ENCODE measurements at regions not wholly inside any gene's neighbourhood (a gene's known extent, or its start where the extent isn't known, plus 50 kb on each side); places are given as distances from the start of the nearest gene placed in this dataset.
"Not testable (repeated sequence)": the region's sequence is repeated elsewhere in the genome, so short reads cannot be mapped to it uniquely, and the experiment has no call there.

- no peak for DNase-seq
Observed at GRCh38 chr9:25913806-25914205, 235.6 kb upstream of the TUSC1 start.

DNA sequence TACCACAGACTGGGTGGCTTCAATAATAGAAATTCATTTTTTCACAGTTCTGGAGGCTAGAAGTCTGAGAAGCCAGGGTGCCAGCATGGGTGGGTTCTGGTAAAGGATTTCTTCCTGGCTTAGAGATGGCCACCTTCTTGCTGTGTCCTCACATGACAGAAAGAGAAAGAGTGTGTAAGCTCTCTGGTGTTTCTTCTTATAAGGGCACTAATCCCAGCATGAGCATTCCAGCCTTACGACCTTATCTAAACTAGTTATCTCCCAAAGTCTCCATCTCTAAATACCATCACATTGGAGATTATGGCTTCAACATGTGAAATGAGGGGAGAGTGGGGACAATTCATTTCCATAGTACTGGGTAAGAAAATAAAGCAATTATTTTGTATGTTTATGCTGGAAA is 226.5 kb upstream of the TUSC1 start:
- no peak for DNase-seq

DNA sequence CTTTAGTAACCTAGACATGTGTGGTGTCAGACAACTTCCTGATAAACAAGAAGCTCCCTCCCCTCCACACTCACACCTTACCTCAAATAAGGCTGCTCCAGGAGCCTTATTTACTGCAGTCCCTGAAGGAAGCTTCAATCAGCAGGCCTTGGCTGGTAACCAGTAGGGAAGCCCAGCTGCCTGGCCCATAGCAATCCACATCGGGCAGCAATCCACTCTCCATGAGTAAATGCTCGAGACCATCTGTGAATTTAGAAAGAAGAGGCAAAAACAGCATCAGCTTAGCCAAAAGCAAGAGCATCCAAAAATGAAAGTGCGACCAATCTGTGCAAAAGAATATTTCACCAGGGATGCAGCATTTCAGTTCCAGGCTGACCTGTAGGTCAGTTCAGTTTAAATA is 213.3 kb upstream of the TUSC1 start:
- DNase-seq: no peak

DNA sequence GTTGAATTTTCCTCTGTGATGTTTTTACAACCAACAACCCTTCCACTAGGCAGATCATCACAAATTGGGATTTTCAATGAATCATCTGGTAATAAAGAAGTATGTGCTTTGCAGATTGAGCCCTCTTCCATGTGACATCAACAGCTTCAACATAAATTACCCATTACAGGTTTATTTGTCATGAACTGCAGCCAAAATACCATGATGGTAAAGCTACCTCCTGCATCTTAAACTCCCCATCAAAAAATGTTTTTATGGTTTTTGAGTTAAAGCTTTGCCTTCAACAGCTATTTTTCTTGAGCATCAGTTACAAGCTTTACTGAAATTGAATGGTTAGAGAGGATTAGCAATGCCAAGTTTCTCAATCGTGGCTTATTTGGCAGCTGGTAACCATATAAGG is 211.4 kb upstream of the TUSC1 start:
- DNase-seq: no peak

- no peak for DNase-seq
Observed at GRCh38 chr9:25876248-25876647, 198.0 kb upstream of the TUSC1 start.

GRCh38 chr9:25864509-25864908 is 186.3 kb upstream of the TUSC1 start:
- no peak for DNase-seq

- DNase-seq: no peak
Observed at GRCh38 chr9:25861421-25861820, 183.2 kb upstream of the TUSC1 start.

- DNase-seq: no peak
Observed at GRCh38 chr9:25857147-25857546, 178.9 kb upstream of the TUSC1 start.

DNA sequence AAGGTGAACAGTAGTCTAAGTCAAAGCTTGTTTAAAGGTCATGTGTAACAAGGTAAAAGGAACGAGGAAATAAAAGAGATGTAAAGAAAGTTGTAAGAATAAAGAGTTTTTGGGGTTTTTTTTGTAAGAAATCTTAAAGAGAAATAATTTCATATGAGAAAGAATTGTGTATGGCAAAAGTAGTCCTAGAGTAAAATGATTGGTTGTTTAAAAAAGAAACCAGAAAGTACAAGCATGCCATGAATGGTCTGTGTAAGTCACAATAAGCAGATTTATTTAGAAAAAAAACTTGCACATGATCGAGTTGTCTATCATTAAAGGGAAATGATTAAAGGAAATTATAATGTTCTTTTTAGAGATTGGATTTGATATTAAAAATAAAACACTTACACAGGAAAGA is 172.6 kb upstream of the TUSC1 start:
- DNase-seq: no peak

GRCh38 chr9:25845867-25846266 is 167.6 kb upstream of the TUSC1 start:
- DNase-seq: no peak

DNA sequence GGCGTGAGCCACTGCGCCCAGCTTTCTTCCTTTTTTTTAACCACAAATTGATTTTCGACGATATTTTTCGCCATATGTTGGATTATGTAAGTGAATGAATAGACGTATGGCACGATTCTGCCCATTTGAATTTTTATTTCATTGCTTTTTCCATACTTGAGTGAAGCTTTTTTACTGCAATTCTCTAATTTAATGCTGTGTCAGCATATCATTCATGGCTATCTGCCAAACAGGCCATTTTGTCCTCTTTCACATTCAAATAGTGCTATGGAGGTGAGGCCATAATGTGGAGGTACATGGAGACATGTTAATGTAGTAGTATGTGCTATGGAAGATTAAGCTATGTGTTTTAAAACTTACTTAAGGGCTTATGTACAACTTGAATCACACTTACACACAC is 152.1 kb upstream of the TUSC1 start:
- no peak for DNase-seq

DNA sequence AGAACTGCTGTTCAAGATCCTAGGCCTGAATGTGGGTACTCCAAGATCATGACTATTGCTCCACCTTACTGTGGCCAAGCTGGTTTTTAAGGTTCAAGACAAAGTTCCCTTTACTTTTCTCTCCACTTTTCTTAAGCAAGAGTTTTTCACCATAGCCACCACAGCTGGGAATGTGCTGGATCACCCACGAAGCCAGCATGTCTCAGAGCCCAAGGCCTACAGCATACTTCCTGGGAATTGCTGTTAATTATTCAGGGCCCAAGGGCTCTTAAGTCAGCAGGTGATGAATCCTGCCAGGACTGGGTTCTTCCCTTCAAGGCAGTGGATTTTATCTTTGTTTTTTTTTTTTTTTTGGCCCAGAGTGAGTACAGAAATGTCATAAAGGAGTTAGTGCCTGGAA is 149.4 kb upstream of the TUSC1 start:
- no peak for DNase-seq

GRCh38 chr9:25816439-25816838 is 138.2 kb upstream of the TUSC1 start:
- DNase-seq: no peak

DNA sequence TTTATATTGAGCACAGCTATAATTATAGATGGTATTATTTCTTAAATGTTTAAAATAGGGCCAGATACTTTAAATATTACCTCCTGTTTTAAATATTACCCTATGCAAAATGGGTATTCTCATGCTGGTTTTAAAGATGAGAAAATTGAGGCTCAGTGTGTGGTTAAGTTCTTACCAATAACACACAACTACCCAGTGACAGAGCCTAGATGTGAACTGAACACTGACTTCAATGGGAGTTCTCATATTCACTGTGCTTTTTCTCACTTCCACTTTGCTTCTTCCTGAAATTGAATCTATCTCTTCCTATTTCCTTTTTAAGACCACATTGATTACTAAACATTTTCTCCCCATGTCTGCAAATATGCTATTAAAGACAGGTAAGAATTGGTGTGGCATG is 135.8 kb upstream of the TUSC1 start:
- no peak for DNase-seq

DNA sequence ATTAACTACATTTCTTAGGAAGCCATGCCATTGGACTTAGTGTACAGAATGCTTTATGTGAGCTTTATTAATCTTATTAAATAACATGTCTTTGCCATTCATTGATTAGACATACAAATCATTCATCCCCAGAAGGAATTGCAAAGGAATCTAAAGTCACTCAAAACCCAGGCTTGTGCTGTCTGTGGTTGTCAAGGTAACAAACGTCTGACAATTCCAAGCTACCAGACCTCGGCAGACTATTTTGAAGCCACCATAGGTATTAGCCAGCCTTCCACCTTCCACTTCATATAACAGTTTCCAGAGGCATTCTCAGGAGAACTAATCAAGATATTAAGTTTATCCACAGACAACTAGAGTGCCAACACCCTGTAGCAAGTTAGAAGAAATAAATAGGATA is 135.2 kb upstream of the TUSC1 start:
- no peak for DNase-seq

- DNase-seq: no peak
Observed at GRCh38 chr9:25808554-25808953, 130.3 kb upstream of the TUSC1 start.

DNA sequence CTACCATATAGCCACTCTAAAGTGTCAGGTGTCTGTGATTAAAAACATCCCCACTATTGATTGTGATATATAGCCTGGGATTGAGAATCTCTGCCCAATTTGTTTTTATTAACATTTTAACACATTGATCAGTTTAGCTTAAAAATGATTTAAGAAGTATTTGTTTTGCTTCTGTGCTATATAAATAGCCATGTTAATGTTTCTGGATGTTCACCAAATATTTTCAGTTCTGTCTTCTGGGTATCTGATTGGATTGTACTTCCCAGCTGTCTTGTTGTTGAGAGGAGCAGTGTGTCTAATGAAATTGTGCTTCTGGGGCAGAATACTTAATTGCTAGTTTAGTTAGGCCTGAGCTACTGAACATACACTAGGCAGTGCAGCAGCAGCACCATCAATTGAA is 126.6 kb upstream of the TUSC1 start:
- DNase-seq: peak; percentile 21

GRCh38 chr9:25801989-25802388 is 123.7 kb upstream of the TUSC1 start:
- DNase-seq: not testable (repeated sequence)

- no peak for DNase-seq
Observed at GRCh38 chr9:25773805-25774204, 95.6 kb upstream of the TUSC1 start.

- no peak for DNase-seq
Observed at GRCh38 chr9:25755951-25756350, 77.7 kb upstream of the TUSC1 start.

DNA sequence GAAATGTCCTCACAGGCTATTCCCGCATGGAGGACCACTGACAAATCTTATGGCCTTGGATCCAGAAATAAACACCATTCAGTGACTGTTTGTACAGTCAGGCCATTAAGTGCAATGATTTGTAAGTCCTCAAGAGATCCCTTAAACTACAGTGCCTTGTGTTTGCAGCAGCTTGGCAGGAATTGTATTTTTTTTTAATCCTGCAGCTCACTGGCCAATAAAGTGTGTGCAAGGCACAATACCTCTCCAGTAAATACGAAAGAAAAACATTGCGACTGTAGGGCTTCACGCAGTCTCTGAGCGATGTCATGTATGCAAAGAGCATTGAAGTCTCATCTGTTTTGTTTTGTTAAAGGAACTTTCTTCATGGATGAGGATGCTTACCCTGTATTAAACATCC is 74.2 kb upstream of the TUSC1 start:
- peak; percentile 14 for DNase-seq

DNA sequence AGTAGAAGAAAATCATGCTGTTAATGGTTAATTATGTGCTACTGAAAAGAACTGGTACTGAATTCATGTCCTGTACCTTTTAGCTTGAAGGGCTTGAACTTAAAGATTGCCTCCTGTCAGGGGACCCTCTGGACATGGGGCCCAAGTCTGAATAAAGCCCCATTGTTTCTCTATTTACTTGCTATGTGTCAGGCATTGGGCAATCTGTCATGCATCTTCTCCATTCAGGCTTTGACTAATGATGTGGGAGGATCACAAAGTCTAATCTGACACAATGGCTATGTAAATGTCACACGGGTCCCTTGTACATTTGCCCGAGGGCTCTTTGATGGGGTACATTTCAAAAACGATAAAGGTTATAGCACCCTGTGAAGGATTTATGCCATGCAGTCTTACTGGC is 64.0 kb upstream of the TUSC1 start:
- DNase-seq: no peak

DNA sequence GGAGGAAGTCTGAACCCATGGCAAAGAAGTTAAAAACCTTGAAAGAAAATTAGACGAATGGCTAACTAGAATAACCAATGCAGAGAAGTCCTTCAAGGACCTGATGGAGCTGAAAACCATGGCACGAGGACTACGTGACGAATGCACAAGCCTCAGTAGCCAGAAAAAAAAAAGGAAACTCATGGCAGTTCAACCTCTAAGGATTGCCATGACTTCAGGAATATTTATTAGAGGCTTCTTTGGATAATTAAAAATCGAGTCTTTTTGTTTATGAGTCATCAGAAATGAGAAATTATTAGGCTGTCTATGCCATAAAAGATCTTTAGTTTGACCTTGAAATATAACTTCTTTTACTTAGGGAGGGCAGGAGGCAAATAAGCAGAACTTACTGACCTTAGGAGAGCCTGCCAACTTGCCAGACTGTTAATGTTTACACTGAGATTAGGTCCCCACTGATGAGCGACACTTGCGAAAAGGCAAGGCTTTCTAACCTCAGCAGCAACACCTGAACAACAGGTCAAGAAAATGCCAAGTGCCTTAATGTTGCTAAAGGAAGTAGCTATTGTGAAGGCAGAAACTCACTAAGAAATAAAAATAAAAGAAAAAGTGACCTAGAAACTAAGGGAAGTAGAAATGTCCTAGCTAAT is 55.2 kb upstream of the TUSC1 start:
- no peak for DNase-seq

GRCh38 chr9:25731895-25732794 is 53.9 kb upstream of the TUSC1 start:
- DNase-seq: not testable (repeated sequence)

All from renal pelvis (tissue), 1 donor.